ENCODE measurements at regions not wholly inside any gene's neighbourhood (a gene's known extent, or its start where the extent isn't known, plus 50 kb on each side); places are given as distances from the start of the nearest gene placed in this dataset.
A peak's percentile ranks its signal among the peaks of the same experiment; 100 is the strongest.
"Not testable (repeated sequence)": the region's sequence is repeated elsewhere in the genome, so short reads cannot be mapped to it uniquely, and the experiment has no call there.

GRCh38 chr1:232327899-232328298 lies 302.0 kb downstream of the SIPA1L2 start:
- DNase-seq (ENCODE audit: low read depth in 4 of 4, low spot score in 2 of 4): no peak

GRCh38 chr1:232327269-232327668 lies 302.7 kb downstream of the SIPA1L2 start:
- DNase-seq (ENCODE audit: low read depth in 4 of 4, low spot score in 2 of 4): no peak

- DNase-seq (ENCODE audit: low read depth in 4 of 4, low spot score in 2 of 4): no peak
Measured at GRCh38 chr1:232322162-232322734, 307.7 kb downstream of the SIPA1L2 start.

- no peak for DNase-seq (ENCODE audit: low read depth in 4 of 4, low spot score in 2 of 4)
Measured at GRCh38 chr1:232319518-232320210, 310.3 kb downstream of the SIPA1L2 start.

GRCh38 chr1:232319072-232319471 lies 310.9 kb downstream of the SIPA1L2 start:
- DNase-seq (ENCODE audit: low read depth in 4 of 4, low spot score in 2 of 4): no peak

GRCh38 chr1:232318143-232318542 lies 311.8 kb downstream of the SIPA1L2 start:
- DNase-seq (ENCODE audit: low read depth in 4 of 4, low spot score in 2 of 4): no peak

GRCh38 chr1:232317350-232317749 lies 312.6 kb downstream of the SIPA1L2 start:
- DNase-seq (ENCODE audit: low read depth in 4 of 4, low spot score in 2 of 4): no peak

- DNase-seq (ENCODE audit: low read depth in 4 of 4, low spot score in 2 of 4): no peak
Measured at GRCh38 chr1:232316864-232317263, 313.1 kb downstream of the SIPA1L2 start.

GRCh38 chr1:232313876-232314275 lies 316.1 kb downstream of the SIPA1L2 start:
- not testable (repeated sequence) for DNase-seq (ENCODE audit: low read depth in 4 of 4, low spot score in 2 of 4)

- DNase-seq (ENCODE audit: low read depth in 4 of 4, low spot score in 2 of 4): no peak
Measured at GRCh38 chr1:232310541-232310940, 319.4 kb downstream of the SIPA1L2 start.

- DNase-seq (ENCODE audit: low read depth in 4 of 4, low spot score in 2 of 4): no peak
Measured at GRCh38 chr1:232308616-232309015, 321.3 kb downstream of the SIPA1L2 start.

GRCh38 chr1:232307296-232308017 lies 322.5 kb downstream of the SIPA1L2 start:
- no peak for DNase-seq (ENCODE audit: low read depth in 4 of 4, low spot score in 2 of 4)

- DNase-seq (ENCODE audit: low read depth in 4 of 4, low spot score in 2 of 4): peak; percentile 24 to 56 (median 52)
Measured at GRCh38 chr1:232306269-232306961, 323.5 kb downstream of the SIPA1L2 start.

GRCh38 chr1:232305050-232305449 lies 324.9 kb downstream of the SIPA1L2 start:
- no peak for DNase-seq (ENCODE audit: low read depth in 4 of 4, low spot score in 2 of 4)

GRCh38 chr1:232303222-232303620 lies 326.7 kb downstream of the SIPA1L2 start:
- no peak for DNase-seq (ENCODE audit: low read depth in 4 of 4, low spot score in 2 of 4)

GRCh38 chr1:232302376-232303221 lies 327.3 kb downstream of the SIPA1L2 start:
- no peak for DNase-seq (ENCODE audit: low read depth in 4 of 4, low spot score in 2 of 4)

GRCh38 chr1:232301246-232301645 lies 328.7 kb downstream of the SIPA1L2 start:
- DNase-seq (ENCODE audit: low read depth in 4 of 4, low spot score in 2 of 4): no peak

GRCh38 chr1:232300466-232300865 lies 329.5 kb downstream of the SIPA1L2 start:
- DNase-seq (ENCODE audit: low read depth in 4 of 4, low spot score in 2 of 4): no peak

GRCh38 chr1:232296461-232296860 lies 333.5 kb downstream of the SIPA1L2 start:
- no peak for DNase-seq (ENCODE audit: low read depth in 4 of 4, low spot score in 2 of 4)

GRCh38 chr1:232293361-232293760 lies 336.6 kb downstream of the SIPA1L2 start:
- DNase-seq (ENCODE audit: low read depth in 4 of 4, low spot score in 2 of 4): no peak
